AG08396 (cell line): ENCODE measurements at regions not wholly inside any gene's neighbourhood (a gene's known extent, or its start where the extent isn't known, plus 50 kb on each side); places are given as distances from the start of the nearest gene placed in this dataset.

ENCODE experiments used
- DNase-seq: peaks from one replicate; pipeline ENCODE4 v3.0.0; 2012; ENCODE audit warnings: low spot score, mixed read lengths

- DNase-seq: no peak
These were observed 105.4 kb upstream of the ESR1 start for GRCh38 chr6:151701911-151702562.

- no peak for DNase-seq
These were observed 104.4 kb upstream of the ESR1 start for GRCh38 chr6:151702851-151703658.

GRCh38 chr6:151704383-151704782, 103.1 kb upstream of the ESR1 start:
- no peak for DNase-seq

GRCh38 chr6:151705993-151706733, 101.3 kb upstream of the ESR1 start:
- DNase-seq: no peak

- DNase-seq: no peak
These were observed 98.2 kb upstream of the ESR1 start for GRCh38 chr6:151709329-151709728.

- DNase-seq: no peak
These were observed 91.0 kb upstream of the ESR1 start for GRCh38 chr6:151716526-151716932.

- no peak for DNase-seq
These were observed 88.4 kb upstream of the ESR1 start for GRCh38 chr6:151719070-151719469.

- no peak for DNase-seq
These were observed 86.3 kb upstream of the ESR1 start for GRCh38 chr6:151721146-151721545.

GRCh38 chr6:151721671-151722070, 85.8 kb upstream of the ESR1 start:
- no peak for DNase-seq

- DNase-seq: no peak
These were observed 85.1 kb upstream of the ESR1 start for GRCh38 chr6:151722342-151722741.

- DNase-seq: no peak
These were observed 84.3 kb upstream of the ESR1 start for GRCh38 chr6:151723152-151723551.

GRCh38 chr6:151729829-151730495, 77.5 kb upstream of the ESR1 start:
- no peak for DNase-seq

GRCh38 chr6:151730496-151730870, 77.0 kb upstream of the ESR1 start:
- no peak for DNase-seq

- no peak for DNase-seq
These were observed 76.2 kb upstream of the ESR1 start for GRCh38 chr6:151731313-151731712.

GRCh38 chr6:151733680-151734320, 73.7 kb upstream of the ESR1 start:
- no peak for DNase-seq

GRCh38 chr6:151738267-151738666, 69.2 kb upstream of the ESR1 start:
- DNase-seq: no peak

- no peak for DNase-seq
These were observed 68.5 kb upstream of the ESR1 start for GRCh38 chr6:151738960-151739359.

- DNase-seq: no peak
These were observed 66.7 kb upstream of the ESR1 start for GRCh38 chr6:151740820-151741219.

- no peak for DNase-seq
These were observed 59.6 kb upstream of the ESR1 start for GRCh38 chr6:151747896-151748295.

- no peak for DNase-seq
These were observed 58.1 kb upstream of the ESR1 start for GRCh38 chr6:151749341-151749740.

GRCh38 chr6:151753581-151753980, 53.9 kb upstream of the ESR1 start:
- no peak for DNase-seq

GRCh38 chr6:151757506-151757955, 50.0 kb upstream of the ESR1 start:
- no peak for DNase-seq
